ENCODE measurements at regions not wholly inside any gene's neighbourhood (a gene's known extent, or its start where the extent isn't known, plus 50 kb on each side); places are given as distances from the start of the nearest gene placed in this dataset.
A peak's percentile ranks its signal among the peaks of the same experiment; 100 is the strongest.
"Not testable (repeated sequence)": the region's sequence is repeated elsewhere in the genome, so short reads cannot be mapped to it uniquely, and the experiment has no call there.

DNA sequence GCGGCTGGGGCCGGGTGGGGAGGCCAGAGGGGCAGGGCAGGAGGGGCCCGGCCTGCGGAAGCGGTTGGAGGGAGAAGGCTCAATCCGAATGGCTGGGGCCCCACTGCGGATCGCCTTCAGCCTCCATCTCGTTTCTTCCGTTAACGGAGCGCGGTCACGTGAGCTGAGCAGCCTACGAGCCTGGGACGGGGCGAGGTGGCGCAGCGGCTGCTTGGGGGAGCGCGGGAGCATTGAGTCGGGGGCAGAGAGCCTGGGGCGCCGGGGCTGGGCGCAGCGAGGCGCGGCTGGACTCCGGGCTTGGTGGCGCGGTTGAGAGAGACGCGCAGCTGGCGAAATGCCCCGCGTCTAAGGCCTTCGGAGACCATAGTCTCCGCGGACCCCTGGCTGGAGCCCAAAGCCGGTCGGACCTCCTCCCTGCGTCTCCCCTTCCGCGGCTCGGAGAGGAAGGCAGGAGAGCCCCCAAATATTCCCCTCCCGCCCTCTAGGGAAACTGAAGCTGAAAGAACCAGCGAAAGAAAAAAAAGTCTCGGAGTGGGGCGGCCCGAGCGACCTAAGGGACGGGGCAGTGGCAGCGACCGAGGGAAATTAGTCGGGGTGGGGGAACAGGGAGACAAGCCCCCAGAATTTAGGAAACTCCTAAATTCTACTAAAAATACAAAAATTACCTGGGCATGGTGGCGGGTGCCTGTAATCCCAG lies 94.7 kb upstream of the PLEKHM1 start:
- CTCF ChIA-PET = interaction anchor here (0.5 to 1.0 kb wide), 2 partner anchors 8 to 643 kb away, joined by 3 to 4 read pairs; no protein-coding TSS in a partner anchor
- Histone ChIP-seq H3K4me2 (replicated peaks; ENCODE audit: low read depth, low read length, poor library complexity, severe bottlenecking) (peak overlapping the region; percentile 86), H3K4me3 (ENCODE audit: control extremely low read depth in 1 of 5, extremely low read depth in 1 of 5, insufficient read depth in 1 of 5, low read depth in 2 of 5, low read length in 4 of 5) (peak overlapping the region in 4 of 5 experiments; percentile 71 to 90 (median 83)), H2AFZ (ENCODE audit: insufficient read depth, low read depth, low read length, poor library complexity, severe bottlenecking) (peak overlapping the region; percentile 80), H3K4me1 (ENCODE audit: control insufficient read depth in 2 of 2, insufficient read depth in 2 of 2, low read length in 2 of 2) (peaks cover 12 to 19% of the 10 kb centered on the region in 2 donors), H3K27ac (ENCODE audit: low read length in 2 of 2) (peak overlapping the region; percentile 90 to 92), H3K9ac (ENCODE audit: low read length) (peak overlapping the region; percentile 82), H3K79me2 (ENCODE audit: control insufficient read depth, insufficient read depth, low read length) (peaks cover 27% of the 10 kb centered on the region)
- TF ChIP-seq, protein P1, sequence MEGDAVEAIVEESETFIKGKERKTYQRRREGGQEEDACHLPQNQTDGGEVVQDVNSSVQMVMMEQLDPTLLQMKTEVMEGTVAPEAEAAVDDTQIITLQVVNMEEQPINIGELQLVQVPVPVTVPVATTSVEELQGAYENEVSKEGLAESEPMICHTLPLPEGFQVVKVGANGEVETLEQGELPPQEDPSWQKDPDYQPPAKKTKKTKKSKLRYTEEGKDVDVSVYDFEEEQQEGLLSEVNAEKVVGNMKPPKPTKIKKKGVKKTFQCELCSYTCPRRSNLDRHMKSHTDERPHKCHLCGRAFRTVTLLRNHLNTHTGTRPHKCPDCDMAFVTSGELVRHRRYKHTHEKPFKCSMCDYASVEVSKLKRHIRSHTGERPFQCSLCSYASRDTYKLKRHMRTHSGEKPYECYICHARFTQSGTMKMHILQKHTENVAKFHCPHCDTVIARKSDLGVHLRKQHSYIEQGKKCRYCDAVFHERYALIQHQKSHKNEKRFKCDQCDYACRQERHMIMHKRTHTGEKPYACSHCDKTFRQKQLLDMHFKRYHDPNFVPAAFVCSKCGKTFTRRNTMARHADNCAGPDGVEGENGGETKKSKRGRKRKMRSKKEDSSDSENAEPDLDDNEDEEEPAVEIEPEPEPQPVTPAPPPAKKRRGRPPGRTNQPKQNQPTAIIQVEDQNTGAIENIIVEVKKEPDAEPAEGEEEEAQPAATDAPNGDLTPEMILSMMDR (IDR thresholded peaks at IDR 0.05) = peak; percentile 21
- H3K27me3 Mint-ChIP-seq; H4K20me1 ChIP-seq (ENCODE audit: control insufficient read depth, insufficient read depth, low read length, poor library complexity, severe bottlenecking); H3K9me3 ChIP-seq (ENCODE audit: control extremely low read depth in 1 of 3, control insufficient read depth in 2 of 3, insufficient read depth in 1 of 3, low read length in 2 of 3); H3K9me3 Mint-ChIP-seq (ENCODE audit: insufficient read depth); H3K27me3 ChIP-seq (replicated peaks in 1 of 4; ENCODE audit: control extremely low read depth in 1 of 4, control insufficient read depth in 3 of 4, insufficient read depth in 4 of 4, low read length in 3 of 4); H3K36me3 ChIP-seq (replicated peaks in 1 of 2; ENCODE audit: control extremely low read depth in 1 of 2, control insufficient read depth in 1 of 2, extremely low read depth in 1 of 2, insufficient read depth in 2 of 2, low read length in 1 of 2); intact Hi-C loops (cut with micrococcal nuclease): not testable (repeated sequence)
- POLR2A ChIA-PET = interaction anchor here (0.6 to 1.3 kb wide), 2 partner anchors 546 to 682 kb away, joined by 3 read pairs; no protein-coding TSS in a partner anchor
- H3K27ac Mint-ChIP-seq = peak overlapping the region; percentile 100
- ATAC-seq (ENCODE audit: low read depth) = peak; percentile 67
- peaks cover 38% of the 10 kb centered on the region for H3K4me1 Mint-ChIP-seq
- peak overlapping the region; percentile 99 for H3K4me3 Mint-ChIP-seq
- WGBS (ENCODE audit: insufficient coverage) = under 1% methylated on average over 43 of the region's 56 CpGs
- DNase-seq = peak; percentile 91

- intact Hi-C loops (cut with micrococcal nuclease); H3K36me3 ChIP-seq (replicated peaks in 1 of 2; ENCODE audit: control extremely low read depth in 1 of 2, control insufficient read depth in 1 of 2, extremely low read depth in 1 of 2, insufficient read depth in 2 of 2, low read length in 1 of 2); H4K20me1 ChIP-seq (ENCODE audit: control insufficient read depth, insufficient read depth, low read length, poor library complexity, severe bottlenecking); H3K27me3 Mint-ChIP-seq; H3K9me3 Mint-ChIP-seq (ENCODE audit: insufficient read depth); H3K9me3 ChIP-seq (ENCODE audit: control extremely low read depth in 1 of 3, control insufficient read depth in 2 of 3, insufficient read depth in 1 of 3, low read length in 2 of 3); H3K27me3 ChIP-seq (replicated peaks in 1 of 4; ENCODE audit: control extremely low read depth in 1 of 4, control insufficient read depth in 3 of 4, insufficient read depth in 4 of 4, low read length in 3 of 4): not testable (repeated sequence)
- peak; percentile 70 for DNase-seq
- POLR2A ChIA-PET = interaction anchor here (1.3 kb wide), 1 partner anchor 681 kb away, joined by 3 read pairs; no protein-coding TSS in a partner anchor
- H3K4me3 Mint-ChIP-seq = peak overlapping the region; percentile 99
- ATAC-seq (ENCODE audit: low read depth) = peak; percentile 4
- Histone ChIP-seq H3K4me3 (ENCODE audit: control extremely low read depth in 1 of 5, extremely low read depth in 1 of 5, insufficient read depth in 1 of 5, low read depth in 2 of 5, low read length in 4 of 5) (peak overlapping the region in 4 of 5 experiments; percentile 71 to 90 (median 83)), H3K4me2 (replicated peaks; ENCODE audit: low read depth, low read length, poor library complexity, severe bottlenecking) (peak overlapping the region; percentile 86), H3K4me1 (ENCODE audit: control insufficient read depth in 2 of 2, insufficient read depth in 2 of 2, low read length in 2 of 2) (peaks cover 12 to 19% of the 10 kb centered on the region in 2 donors), H3K79me2 (ENCODE audit: control insufficient read depth, insufficient read depth, low read length) (peaks cover 19% of the 10 kb centered on the region), H3K27ac (ENCODE audit: low read length in 2 of 2) (peak overlapping the region; percentile 90 to 92), H3K9ac (ENCODE audit: low read length) (peak overlapping the region; percentile 82), H2AFZ (ENCODE audit: insufficient read depth, low read depth, low read length, poor library complexity, severe bottlenecking) (peak overlapping the region; percentile 80)
- H3K27ac Mint-ChIP-seq = peak overlapping the region; percentile 100
- peaks cover 33% of the 10 kb centered on the region for H3K4me1 Mint-ChIP-seq
- 2% methylated on average over 39 of the region's 62 CpGs for WGBS (ENCODE audit: insufficient coverage)
- CTCF ChIA-PET = interaction anchor here (0.5 kb wide), 1 partner anchor 642 kb away, joined by 3 read pairs; no protein-coding TSS in a partner anchor
Observed at GRCh38 chr17:45585794-45586650, 95.5 kb upstream of the PLEKHM1 start.

DNA sequence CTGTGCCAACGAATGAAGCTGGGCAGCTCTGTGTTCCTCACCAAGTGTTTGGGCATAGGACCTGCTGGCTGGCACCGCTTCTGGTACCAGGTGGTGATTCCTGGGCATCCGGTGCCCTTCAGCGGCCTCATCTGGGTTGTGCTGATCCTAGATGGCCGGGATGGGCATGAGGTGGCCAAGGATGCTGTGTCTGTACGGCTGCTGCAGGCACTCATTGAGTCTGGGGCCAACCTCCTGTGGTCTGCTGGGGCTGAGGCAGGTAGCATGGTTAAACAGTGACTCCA lies 96.1 kb upstream of the PLEKHM1 start:
- POLR2A ChIA-PET; ATAC-seq (ENCODE audit: low read depth); H3K27me3 Mint-ChIP-seq; H3K36me3 ChIP-seq (replicated peaks in 1 of 2; ENCODE audit: control extremely low read depth in 1 of 2, control insufficient read depth in 1 of 2, extremely low read depth in 1 of 2, insufficient read depth in 2 of 2, low read length in 1 of 2); H3K9me3 Mint-ChIP-seq (ENCODE audit: insufficient read depth); intact Hi-C loops (cut with micrococcal nuclease); H3K4me3 Mint-ChIP-seq; H3K27me3 ChIP-seq (replicated peaks in 1 of 4; ENCODE audit: control extremely low read depth in 1 of 4, control insufficient read depth in 3 of 4, insufficient read depth in 4 of 4, low read length in 3 of 4); H2AFZ ChIP-seq (ENCODE audit: insufficient read depth, low read depth, low read length, poor library complexity, severe bottlenecking); H3K9me3 ChIP-seq (ENCODE audit: control extremely low read depth in 1 of 3, control insufficient read depth in 2 of 3, insufficient read depth in 1 of 3, low read length in 2 of 3); CTCF ChIA-PET; H3K27ac ChIP-seq (ENCODE audit: low read length in 2 of 2); H3K4me2 ChIP-seq (replicated peaks; ENCODE audit: low read depth, low read length, poor library complexity, severe bottlenecking); H3K9ac ChIP-seq (ENCODE audit: low read length); H4K20me1 ChIP-seq (ENCODE audit: control insufficient read depth, insufficient read depth, low read length, poor library complexity, severe bottlenecking); H3K27ac Mint-ChIP-seq: not testable (repeated sequence)
- H3K4me3 ChIP-seq (ENCODE audit: control extremely low read depth in 1 of 5, extremely low read depth in 1 of 5, insufficient read depth in 1 of 5, low read depth in 2 of 5, low read length in 4 of 5) = peak overlapping the region in 1 of 5 experiments; percentile 90
- peaks cover 13% of the 10 kb centered on the region for H3K79me2 ChIP-seq (ENCODE audit: control insufficient read depth, insufficient read depth, low read length)
- peaks cover 12 to 19% of the 10 kb centered on the region in 2 donors for H3K4me1 ChIP-seq (ENCODE audit: control insufficient read depth in 2 of 2, insufficient read depth in 2 of 2, low read length in 2 of 2)
- peaks cover 28% of the 10 kb centered on the region for H3K4me1 Mint-ChIP-seq
- peak; percentile 17 for DNase-seq
- WGBS (ENCODE audit: insufficient coverage) = 50% methylated on average over 2 of the region's 6 CpGs
